ENCODE measurements at regions not wholly inside any gene's neighbourhood (a gene's known extent, or its start where the extent isn't known, plus 50 kb on each side); places are given as distances from the start of the nearest gene placed in this dataset.
"Not testable (repeated sequence)": the region's sequence is repeated elsewhere in the genome, so short reads cannot be mapped to it uniquely, and the experiment has no call there.

GRCh38 chr14:81751198-81751597 lies 217.5 kb upstream of the SEL1L start:
- DNase-seq (ENCODE audit: low read depth in 2 of 2): no peak

GRCh38 chr14:81759541-81759940 lies 225.9 kb upstream of the SEL1L start:
- DNase-seq (ENCODE audit: low read depth in 2 of 2): no peak

GRCh38 chr14:81765651-81766275 lies 232.1 kb upstream of the SEL1L start:
- no peak for DNase-seq (ENCODE audit: low read depth in 2 of 2)

- no peak for DNase-seq (ENCODE audit: low read depth in 2 of 2)
These were observed 232.8 kb upstream of the SEL1L start for GRCh38 chr14:81766321-81766915.

DNA sequence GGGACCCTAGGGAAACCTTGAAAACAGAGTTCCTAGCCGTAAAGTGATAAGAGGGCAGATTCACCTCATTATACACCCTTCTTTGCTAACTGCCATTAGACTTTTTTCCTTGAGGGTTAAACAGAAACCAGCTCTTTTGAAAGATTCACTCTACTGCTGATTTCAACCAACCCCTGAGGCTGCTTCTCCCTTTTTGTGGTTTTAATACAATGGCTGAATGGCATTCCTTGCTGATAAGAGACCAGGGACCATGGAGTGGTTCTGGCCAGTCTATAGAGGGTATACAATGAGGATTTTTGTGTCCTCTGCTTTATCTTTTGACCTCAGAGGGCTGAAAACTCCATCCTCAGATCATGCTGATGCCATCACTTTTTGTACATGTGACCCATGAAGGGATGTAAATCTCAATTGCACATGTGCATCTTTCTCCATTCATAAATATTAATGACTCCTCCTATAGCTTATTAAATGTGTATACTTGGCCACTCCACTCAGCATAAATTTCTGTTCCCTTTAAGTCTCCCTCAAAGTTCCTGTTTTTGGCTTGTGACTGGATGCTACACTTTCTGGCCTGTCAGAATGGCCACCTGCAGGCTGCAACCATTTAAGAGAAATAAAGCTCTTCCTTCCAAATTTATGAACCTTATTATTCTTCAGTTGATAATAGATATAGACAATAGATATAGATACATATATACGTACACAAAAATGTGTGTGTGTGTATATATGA lies 233.8 kb upstream of the SEL1L start:
- DNase-seq (ENCODE audit: low read depth in 2 of 2): no peak

- DNase-seq (ENCODE audit: low read depth in 2 of 2): no peak
These were observed 238.1 kb upstream of the SEL1L start for GRCh38 chr14:81771651-81772275.

DNA sequence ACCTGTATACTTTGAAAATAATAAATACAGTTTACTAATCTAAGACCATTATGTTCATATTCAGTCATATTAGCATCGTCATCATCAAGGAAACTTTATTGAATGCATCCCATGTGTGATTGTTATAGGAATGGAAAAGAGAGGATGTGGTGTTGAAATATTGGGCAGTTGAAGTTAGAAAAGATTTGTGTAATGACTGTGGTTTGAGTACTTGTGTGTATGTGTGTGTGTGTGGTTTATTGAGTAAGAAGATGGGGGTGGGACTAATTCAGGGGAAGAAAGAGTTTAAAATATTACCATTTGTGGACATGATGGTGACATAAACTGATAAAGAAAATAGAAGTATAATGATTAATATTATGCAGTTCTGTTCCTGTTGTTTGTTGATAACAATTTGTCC lies 238.7 kb upstream of the SEL1L start:
- DNase-seq (ENCODE audit: low read depth in 2 of 2): no peak

GRCh38 chr14:81776531-81776930 lies 242.9 kb upstream of the SEL1L start:
- no peak for DNase-seq (ENCODE audit: low read depth in 2 of 2)

GRCh38 chr14:81781798-81782197 lies 248.1 kb upstream of the SEL1L start:
- not testable (repeated sequence) for DNase-seq (ENCODE audit: low read depth in 2 of 2)

DNA sequence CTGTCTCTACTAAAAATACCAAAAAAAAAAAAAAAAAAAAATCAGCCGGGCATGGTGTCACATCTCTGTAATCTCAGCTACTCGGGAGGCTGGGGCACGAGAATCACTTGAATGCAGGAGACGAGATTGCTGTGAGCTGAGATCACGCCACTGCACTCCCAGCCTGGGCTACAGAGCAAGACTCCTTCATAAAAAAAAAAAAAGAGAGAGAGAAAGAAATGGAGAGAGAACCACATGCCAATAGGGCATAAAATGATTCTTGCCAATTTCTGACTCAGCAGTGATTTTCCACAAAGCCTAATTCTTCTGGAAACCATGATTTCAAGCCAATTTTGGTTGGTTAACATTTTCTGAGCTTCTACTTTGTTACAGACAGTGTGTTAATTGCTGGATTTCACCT lies 250.4 kb upstream of the SEL1L start:
- no peak for DNase-seq (ENCODE audit: low read depth in 2 of 2)

GRCh38 chr14:81797315-81797714 lies 263.7 kb upstream of the SEL1L start:
- DNase-seq (ENCODE audit: low read depth in 2 of 2): no peak

DNA sequence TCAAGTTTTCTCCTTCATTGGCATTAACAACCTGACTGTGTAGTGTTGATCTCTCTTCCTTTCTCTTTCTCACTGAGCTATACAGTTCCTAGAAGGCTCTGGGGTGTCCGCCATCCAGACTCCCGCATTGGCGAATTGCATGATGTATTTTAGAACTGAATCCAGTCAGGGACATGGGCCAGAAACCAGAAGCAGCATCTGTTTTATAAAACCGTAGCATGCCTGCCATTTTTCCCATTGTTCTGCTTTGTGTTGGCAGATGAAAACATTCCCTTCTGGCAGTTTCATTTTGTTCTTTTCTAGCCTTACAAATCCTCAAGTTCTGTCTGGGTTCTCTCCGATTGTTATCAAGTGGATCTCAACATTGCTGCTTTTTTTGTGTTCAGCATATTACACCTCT lies 268.3 kb upstream of the SEL1L start:
- DNase-seq (ENCODE audit: low read depth in 2 of 2): no peak

- no peak for DNase-seq (ENCODE audit: low read depth in 2 of 2)
These were observed 268.7 kb upstream of the SEL1L start for GRCh38 chr14:81802341-81802740.

GRCh38 chr14:81805785-81806184 lies 272.1 kb upstream of the SEL1L start:
- no peak for DNase-seq (ENCODE audit: low read depth in 2 of 2)

DNA sequence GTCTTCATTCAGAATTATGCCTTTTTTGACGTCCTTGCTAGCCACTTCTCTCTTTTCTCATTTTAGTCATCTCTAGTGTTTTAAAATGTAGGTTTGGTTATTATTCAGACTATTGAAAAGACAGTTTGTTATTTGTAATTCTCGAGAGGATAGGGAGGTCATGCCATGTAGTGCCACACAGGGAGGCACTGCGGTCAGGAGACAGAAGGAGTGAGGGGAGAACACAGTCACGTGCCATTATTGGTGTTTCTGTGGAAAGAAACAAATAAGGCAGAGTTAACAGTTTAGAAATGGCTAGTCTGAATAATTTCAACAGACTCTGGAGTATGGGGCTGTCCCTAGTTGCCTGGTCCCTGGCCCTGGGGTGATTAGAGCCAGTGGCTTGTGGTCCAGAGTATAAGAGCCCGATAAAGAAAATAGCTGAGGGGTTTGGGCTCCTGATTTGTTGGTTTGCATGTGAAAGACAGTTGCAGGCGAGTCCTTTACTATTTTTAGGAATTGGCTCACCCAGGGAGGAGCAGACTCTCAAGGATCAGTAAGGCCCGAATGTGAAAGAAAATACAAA lies 278.1 kb upstream of the SEL1L start:
- DNase-seq (ENCODE audit: low read depth in 2 of 2): no peak

DNA sequence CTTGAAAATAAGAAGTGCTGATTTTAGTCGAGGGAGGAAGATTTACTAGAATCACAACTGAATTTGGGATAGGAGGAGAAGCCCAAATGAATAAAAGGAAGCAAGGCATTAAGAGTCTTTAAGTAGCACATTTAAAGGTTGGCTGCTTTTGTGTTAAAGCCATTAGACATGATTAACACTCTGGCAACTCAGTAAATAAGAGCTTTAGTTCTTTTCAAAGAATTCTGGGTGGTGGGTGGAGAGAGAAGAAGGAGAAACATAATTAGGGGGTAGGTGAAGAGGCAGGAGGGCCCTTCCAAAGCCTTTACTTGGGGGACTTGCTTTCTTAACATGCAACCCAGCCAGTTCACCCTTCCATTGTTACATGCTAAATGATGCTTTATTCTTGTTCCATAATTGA lies 284.6 kb upstream of the SEL1L start:
- DNase-seq (ENCODE audit: low read depth in 2 of 2): no peak

- no peak for DNase-seq (ENCODE audit: low read depth in 2 of 2)
These were observed 285.7 kb upstream of the SEL1L start for GRCh38 chr14:81819344-81819743.

- DNase-seq (ENCODE audit: low read depth in 2 of 2): no peak
These were observed 286.3 kb upstream of the SEL1L start for GRCh38 chr14:81819910-81820309.

GRCh38 chr14:81826081-81826480 lies 292.4 kb upstream of the SEL1L start:
- no peak for DNase-seq (ENCODE audit: low read depth in 2 of 2)

- DNase-seq (ENCODE audit: low read depth in 2 of 2): no peak
These were observed 295.8 kb upstream of the SEL1L start for GRCh38 chr14:81829447-81829846.

DNA sequence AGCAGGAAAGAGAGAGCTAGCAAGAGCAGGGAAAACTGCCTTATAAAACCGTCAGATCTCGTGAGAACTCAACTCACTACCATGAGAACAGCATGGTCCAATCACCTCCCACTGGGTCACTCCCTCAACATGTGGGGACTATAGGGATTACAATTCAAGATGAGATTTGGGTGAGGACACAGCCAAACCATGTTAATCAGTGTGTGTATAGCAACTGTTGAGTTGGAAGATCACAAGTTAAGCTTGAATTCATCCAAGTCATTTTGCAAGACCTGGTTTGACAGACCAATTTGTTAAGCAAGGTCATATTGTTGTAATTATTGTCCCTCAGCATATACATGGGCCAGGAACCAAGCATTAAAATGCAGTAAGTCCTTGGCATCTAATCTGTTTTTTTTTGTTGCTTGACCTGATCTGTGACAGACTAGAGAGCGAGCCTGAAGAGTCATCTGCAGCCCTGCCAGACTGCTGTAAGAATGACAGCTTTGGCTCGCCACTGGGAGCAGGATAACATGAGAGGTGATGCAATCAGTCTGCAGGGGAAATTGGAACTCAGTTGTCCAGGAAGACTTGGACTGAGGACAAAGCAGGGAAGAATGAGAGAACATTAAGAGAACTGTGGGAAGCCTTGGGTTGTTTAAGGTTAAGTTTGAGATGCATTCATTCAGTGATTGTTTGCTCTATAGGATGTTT lies 297.6 kb upstream of the SEL1L start:
- no peak for DNase-seq (ENCODE audit: low read depth in 2 of 2)

DNA sequence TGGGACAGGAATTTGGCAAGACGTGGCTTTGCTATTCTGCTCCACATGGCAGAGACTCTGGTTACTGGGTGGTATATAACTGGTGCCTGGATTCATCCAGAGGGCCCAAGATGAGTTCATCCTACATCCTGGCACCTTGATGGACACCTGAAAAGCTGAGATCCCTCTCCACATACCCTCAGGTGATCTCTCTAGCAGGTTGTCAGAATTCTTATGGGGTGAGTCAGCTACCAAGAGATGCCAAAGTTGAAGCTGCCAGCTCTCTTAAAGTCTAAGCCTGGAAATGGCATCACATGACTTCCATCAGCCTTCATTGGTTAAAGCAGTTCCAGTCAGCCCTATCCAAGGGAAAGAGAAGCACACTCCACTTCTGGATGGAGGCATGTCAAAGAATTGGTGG lies 300.7 kb upstream of the SEL1L start:
- no peak for DNase-seq (ENCODE audit: low read depth in 2 of 2)
